Embryonic facial prominence (tissue), 1 donor: ENCODE measurements at regions not wholly inside any gene's neighbourhood (a gene's known extent, or its start where the extent isn't known, plus 50 kb on each side); places are given as distances from the start of the nearest gene placed in this dataset.

Experiments used
- DNase-seq: peaks from one replicate; pipeline ENCODE4 v3.0.0-alpha.2; 2016; ENCODE audit errors: extremely low spot score

DNA sequence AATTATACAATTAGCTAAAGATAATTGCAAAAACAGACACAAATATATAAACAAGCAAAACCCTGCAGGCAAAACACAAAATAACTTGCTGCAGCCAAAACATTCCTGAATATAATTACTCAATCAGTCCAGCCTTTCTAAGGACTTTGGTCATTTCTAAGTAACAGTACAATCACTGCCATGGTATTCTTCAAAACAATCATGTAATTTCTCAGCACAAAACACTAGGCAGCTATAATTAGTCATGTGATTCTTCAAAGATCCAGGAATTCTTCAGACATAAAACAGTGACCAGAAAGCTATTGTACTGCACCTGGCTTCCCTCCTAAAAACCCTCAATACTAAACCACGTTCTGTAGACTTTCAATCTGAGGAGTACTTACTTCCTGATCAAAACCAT lies 881.1 kb downstream of the EPHA7 start:
- no peak for DNase-seq

DNA sequence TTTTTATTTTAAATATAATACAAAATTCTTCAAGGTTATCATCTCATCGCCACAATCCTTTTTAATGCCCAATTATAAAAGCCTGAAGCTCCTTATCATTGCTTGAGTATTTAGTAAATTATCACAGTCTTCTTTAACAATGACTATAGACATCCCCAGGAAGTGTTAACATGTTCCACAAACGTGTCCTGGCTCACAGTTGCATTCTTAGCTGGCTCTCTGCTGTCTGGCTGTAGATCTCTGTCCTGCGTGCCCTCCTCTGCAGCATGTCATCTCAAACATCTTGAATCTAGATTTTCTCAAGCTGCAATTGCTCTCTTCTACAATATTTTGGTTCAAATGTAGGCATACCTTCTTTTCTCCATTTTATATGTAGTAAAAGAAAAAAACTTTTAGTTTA lies 885.2 kb downstream of the EPHA7 start:
- DNase-seq: no peak

DNA sequence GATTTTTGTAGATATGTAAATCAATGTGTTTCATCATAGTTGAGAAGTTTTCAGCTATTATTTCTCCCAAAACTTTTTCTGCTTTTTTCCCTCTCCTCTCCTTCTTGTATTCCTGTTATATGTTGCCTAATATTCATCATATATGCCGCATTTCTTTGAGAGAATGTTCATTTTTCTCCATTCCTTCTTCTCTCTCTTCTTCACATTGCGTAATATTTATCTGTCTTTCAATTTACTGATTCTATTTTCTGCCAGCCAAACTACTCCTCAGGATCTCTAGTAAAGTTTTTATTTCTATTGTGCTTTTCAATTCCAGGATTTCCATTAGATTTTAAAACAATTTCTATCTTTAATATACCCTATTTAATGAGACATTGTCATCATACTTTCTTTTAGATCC lies 896.8 kb downstream of the EPHA7 start:
- DNase-seq: no peak

DNA sequence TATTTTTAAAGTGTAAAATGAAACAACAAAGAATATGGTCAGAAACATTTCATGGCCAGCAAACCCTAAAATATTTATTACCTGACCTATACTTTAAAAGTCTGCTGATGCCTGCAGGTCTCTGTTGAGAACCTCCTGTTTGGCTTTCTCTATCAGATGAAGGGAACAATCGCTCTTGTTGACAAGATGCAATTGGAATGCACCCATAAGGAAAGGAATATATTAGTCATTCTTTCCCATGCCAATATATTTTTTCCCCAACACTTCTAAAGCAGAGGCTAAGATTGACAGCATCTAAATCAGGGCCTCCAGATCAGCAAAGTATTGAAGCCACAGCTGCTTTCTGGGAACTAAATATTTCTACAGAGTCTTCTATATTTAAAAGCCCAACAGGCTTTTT lies 897.8 kb downstream of the EPHA7 start:
- DNase-seq: no peak

DNA sequence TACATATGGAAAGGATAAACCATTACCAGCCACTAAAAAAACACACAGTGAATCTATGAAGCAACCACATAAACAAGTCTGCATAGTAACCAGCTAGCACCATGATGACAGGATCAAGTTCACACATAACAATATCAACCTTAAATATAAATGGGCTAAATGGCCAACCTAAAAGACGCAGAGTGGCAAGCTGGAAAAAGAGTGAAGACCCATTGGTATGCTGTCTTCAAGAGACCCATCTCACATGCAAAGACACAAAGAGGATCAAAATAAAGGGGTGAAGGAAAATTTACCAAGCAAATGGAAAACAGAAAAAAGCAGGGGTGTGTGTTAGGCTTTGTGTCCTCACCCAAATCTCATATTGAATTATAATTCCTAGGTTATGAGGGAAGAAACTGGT lies 909.2 kb downstream of the EPHA7 start:
- no peak for DNase-seq

DNA sequence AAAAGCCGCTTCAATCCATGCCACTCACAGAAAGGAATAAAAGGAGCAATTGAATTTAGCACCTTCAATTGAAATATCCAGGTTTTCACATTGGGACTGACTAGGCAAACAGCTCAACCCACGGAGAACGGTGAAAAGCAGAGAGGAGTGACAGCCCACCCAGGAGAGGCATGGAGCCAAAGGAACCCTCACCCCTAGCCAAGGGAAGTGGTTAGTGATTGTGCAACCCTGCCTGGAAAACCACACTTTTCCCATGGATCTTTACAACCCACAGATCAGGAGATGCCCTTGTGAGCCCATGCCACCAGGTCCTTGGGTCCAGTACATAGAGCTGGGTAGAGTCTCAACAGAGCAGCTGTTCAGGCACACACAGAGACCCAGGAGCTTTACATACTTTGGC lies 911.8 kb downstream of the EPHA7 start:
- no peak for DNase-seq

DNA sequence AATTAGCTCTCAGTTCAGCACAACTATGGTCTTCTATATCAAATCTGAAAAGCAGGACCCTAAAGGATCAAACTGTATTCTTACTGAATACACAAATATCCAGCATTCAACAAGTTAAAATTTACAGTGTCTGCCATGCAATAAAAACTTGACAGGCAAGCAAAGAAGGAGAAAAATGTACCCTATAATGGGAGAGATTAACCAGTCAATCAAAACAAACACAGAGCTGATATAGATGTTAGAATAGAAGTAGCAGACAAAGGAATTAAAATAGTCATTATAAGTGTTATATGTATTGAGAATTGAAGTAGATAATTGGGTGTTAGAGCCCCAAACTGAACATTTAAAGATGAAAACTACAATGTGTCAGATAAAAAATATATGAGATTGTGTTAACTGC lies 914.9 kb downstream of the EPHA7 start:
- no peak for DNase-seq

DNA sequence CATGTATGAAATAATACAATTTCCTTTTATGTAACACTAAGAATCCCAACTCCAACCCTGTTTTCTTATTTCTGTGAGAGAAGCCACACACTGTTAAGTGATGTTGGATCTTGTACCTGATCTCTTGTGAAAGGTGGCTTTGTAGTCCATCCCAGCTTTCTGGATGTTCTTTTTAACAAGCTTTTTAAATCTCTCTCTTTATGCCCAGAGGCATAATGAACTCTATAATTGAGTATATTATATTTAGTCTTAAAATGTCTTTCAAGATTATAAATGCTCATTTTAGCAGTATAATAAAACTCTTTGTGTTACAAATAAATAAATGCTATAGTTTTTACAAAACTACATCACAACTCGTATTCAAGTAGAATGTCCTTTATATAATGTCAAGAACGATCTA lies 922.1 kb downstream of the EPHA7 start:
- DNase-seq: no peak

DNA sequence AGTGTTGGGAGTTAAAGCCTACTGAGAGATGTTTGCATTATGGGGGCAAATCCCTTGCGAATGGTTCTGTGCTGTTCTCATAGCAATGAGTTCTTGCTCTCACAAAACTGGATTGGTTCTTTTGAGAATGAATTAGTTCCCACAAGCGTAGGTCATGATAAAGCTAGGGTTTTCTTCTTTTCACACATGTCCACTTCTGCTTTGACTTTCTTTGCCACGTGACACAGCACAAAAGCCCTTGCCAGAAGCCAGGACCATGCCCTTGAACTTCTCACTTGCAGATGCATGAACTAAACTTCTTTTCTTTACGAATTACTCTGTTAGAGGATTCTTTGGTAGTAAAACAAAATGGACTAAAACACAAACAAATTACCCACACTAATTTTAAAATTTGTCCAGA lies 922.8 kb downstream of the EPHA7 start:
- DNase-seq: no peak

DNA sequence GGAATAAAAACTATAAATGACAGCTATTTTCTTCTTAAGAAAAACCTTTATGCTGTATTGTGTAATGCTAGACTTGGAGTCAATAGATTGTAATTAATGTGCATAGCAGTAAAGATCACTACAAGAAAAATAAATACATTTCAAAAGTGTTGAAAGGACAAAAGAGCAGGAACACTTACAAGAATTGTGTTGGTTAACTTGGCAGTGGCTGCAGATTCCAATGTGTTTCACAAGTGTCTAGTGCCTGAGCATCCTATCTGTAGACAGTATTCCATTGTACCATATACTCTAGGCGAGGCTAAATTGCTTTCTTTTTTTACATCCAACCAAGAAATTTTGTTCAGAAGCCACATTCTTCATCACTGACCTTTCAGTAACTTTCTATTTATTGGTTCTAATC lies 924.1 kb downstream of the EPHA7 start:
- no peak for DNase-seq

DNA sequence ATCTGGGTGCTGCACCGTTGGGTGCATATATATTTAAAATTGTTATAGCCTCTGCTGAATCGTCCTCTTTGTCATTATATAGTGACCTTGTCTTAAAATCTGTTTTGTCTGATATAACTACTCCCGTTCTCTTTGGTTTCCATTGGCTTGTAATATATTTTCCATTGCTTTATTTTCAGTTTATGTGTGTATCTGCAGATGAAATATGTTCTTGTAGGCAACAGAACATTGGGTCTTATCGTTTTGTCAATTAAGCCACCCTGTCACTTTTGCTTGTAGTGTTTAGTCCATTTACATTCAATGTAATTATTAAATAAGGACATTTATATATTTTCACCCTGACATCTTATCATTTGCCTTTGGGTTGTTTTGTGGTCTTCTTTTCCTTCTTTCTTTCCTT lies 933.9 kb downstream of the EPHA7 start:
- no peak for DNase-seq

DNA sequence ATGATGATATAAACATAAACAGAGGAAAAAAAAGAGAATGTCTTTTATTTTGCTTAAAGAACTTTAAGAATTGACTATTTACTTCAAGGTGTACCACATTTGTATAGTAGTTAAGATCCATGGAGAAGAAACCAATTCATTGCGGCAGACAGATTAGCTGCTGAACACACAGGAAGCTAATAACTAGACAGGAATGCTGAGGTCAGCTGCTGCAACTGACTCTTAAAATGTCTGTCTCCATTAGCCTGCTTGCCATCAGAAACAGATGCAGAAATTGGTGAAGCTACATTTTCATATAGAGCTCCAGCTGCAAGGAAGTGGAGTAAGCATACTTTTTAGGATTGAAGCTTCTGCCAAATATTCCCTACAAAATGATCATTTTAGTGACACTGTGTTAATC lies 939.5 kb downstream of the EPHA7 start:
- no peak for DNase-seq

DNA sequence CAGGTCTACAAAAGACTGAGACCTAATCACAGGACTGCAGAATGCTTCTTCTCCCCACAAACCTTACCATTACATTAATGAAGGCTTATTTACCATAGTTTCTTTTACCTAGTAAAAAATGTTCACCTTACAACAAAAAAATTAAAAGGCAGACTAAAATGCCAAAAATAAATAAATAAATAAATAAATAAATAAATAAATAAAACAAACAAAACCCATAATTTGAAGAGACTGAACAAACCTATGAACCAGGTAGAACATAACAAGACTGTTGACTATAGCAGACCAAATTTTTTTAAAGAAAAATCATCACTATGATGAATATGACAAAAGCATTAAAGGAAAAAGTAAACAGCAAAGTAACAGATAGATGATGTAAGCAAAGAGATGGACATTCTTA lies 946.3 kb downstream of the EPHA7 start:
- no peak for DNase-seq

DNA sequence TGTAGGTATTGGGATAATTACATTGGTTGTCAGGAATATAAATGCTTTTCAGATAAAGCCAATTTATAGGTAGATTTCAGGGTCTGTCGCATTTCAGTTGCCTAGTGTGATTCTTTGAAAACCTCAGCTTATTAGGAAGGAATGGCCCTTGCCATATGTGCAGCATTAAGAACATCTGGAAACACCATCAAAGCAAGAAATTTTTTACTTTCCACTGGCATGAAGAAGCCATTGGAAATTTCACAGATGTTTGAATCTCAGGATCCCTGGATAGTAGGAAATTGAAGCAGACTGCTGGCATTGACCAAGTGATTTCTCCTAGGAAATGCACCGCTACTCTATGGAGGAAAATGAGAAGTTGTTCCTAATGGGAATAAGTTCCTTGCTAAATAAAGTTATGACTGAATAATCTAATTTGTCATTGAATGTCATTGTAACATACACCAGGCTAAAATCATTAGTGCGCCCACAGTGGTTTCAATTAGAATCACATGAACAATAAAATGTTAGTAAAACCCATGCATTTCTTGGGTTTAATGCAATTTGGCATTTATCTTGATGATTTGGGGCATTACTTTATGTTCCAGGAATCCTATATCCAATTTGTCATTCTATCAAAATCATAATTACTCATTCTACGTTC lies 950.1 kb downstream of the EPHA7 start:
- DNase-seq: no peak

DNA sequence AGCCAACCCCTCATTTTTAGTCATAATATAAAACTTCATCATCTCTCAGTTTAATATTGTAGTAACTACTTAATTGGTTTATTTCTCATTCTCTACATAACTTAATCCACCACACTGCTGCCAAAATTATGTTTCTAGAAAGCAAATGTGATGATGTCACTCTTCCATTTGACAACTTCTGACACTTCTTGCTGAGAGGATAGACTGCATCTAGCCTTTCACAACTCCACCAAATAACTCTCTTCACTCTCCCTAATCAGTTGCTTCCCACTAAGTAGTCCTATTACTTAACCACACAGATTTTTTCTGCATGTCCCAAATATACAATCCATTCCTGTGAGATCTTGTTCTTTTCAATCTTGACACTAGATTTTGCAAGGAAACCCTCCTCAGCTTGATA lies 951.3 kb downstream of the EPHA7 start:
- no peak for DNase-seq

DNA sequence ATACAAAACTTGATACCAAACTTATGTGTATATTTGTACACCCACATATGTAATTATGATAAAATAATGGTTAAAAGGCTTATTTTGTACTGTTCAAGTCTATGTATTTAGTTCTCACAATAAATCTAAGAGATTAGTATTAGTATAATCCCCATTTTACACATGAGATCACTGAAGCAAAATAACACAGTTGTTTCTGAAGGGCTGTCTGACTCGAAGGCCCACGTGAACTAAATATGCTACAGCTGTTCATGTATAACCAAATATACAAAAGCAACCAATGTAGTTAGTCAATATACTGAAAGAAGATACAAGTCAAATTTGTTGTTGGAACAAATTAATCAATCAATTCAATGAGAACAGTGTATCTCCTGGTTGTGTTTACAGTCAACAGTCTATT lies 959.2 kb downstream of the EPHA7 start:
- DNase-seq: no peak

DNA sequence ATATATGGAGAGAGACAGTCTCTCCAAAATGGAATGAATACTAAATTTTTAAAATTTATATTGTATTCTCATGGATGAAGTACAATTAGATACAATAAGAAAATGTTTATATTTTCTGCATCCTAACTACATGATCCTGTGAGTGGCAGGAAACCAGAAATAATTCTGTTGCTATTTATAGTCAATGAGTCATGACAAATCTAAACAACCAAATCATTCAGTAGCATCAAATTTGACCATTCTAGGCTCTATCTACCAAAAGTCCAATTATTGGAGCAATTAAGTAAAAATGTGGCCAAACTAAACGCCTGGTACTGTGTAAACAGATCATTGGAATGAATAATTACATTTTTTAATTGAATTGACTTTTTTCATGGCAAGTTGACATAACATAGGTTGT lies 959.8 kb downstream of the EPHA7 start:
- DNase-seq: no peak

DNA sequence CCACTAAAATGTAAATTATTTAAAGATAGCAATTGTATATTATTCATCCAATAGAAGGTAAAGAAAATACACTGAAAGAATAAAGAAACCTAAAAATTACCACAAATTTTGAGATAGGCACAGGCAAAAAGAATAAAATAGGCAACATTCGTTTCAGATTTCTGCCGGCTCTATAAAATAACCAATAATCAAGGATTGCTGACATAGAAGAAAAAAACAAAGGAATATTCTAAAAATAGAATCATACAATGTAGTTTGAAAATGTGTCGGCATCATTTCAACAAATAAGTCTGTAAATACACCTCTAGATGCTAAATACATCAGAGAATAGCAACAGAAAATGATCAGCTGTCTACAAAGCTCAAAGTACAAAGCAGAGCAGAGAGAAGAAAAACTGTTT lies 973.3 kb downstream of the EPHA7 start:
- DNase-seq: no peak

DNA sequence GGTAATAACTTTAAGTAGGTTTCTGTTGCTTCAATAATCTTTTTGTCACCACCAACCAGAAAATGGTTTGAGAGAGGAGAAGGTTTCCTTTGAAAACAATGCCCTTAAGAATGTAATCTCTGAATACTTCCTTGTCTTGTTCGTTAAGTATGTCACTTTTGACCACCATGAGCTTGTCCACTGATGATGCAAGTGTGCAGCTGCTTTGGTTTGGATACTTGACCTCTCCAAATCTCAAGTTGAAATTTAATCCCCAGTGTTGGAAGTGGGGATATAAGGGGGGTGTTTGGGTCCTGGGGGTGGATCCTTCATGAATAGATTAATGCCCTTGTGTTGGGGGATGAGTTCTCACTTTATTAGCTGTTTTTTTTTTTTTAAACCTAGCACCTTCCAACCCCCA lies 985.4 kb downstream of the EPHA7 start:
- no peak for DNase-seq

DNA sequence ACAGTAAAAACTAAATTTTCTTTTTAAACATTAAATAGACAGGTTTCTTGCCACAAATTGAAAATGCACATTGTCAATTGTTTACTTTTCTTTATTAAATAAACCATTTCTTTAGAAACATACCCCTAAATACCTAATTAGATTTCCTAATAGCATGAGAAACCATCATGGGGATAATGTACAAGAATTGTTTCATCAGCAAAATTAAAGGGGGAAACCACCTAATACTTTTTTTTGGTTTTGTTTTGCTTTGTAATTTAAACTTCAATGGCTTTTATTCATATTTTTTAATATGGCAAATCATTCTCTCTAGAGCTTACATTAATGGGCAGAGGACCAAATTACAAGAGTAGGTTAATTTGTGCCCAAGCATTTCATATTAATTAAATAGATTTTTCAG lies 987.9 kb downstream of the EPHA7 start:
- DNase-seq: no peak

DNA sequence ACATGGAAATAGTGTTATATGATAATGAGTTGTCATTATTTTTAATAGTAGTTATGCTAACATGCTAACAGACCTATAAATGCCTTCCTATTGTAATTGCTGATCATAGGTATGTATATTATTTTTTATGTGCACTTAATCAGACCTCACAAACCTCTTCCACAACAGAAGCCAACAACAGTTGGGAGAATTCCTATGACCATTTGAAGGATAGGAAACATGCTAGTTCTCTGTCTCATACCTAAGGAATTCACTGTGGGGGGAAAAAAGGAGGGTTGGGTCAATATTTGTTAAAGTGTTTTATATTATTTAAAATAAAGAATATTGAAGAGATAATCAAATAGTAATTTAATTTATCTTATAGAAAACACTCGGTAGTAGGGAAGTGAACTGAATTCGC lies 990.9 kb downstream of the EPHA7 start:
- DNase-seq: no peak

DNA sequence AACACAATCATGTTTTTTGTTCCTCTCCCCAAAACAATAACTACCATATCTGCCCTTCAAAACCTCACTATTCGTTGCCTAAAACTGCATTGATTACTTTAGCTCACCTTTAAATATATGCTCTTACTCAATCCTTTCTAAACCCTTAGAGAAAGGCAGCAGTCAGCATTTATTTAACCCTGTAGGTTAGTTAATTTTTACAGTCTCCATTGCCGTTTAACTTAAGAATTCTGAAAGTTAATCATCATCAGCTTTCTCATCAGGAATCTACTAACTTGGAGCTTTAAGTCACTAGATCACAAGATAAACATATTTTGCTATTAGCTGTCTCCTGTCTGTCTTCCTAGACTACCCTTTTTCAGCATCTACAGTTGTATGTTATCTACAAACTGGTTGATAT lies 991.9 kb downstream of the EPHA7 start:
- DNase-seq: no peak

DNA sequence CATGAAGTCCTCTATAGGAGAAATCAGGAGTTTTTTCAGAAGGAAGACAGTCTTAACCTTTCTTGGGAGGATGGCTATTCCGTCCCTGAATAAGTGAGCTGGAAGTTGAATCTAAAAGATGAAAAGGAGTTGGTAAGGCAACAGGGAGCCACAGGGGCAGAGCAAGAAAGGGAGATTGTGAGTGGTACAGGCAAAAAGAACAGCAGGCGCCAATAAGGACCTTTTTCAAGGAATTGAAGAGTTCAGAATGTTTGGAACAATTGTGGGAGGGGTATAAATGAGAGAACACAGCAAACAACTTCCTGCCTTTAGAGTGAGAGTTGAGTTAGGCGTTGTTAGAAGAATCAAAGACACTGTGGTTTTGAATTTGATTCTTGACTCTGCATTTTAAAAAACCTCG lies 1003.7 kb downstream of the EPHA7 start:
- DNase-seq: no peak

DNA sequence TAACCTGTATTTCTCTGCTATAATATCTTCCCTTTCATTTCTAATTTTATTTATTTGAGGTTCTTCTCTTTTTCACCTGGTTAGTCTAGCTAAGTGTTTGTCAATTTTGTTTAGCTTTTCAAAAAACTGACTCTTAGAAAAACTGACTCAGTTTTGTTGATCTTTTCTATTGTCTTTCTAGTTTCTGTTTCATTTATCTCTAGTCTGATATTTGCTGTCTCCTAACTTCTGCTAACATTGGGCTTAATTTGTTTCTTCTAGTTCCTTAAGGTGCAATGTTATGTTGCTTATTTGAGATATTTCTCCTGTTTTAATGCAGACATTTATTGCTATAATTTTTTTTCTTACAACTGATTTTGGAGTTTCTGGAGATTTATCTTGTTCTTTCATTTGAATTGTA lies 1011.0 kb downstream of the EPHA7 start:
- DNase-seq: no peak

DNA sequence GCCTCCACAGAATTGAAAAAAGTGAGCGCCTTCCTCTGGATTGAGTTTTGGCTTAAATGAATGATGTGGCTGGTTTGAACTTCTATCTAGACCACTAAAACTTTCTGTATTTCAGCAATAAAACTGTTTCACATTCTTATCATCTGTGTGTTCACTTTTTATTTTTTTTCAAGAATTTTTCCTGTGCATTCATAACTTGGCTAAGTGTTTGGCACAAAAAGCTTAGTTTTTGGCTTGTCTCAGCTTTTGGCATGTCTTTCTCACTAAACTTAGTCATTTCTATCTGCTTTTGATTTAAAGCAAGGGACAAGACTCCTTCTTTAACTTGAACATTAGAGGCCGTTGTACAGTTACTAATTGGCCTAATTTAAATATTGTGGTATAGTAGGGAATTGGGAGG lies 1015.1 kb downstream of the EPHA7 start:
- no peak for DNase-seq
